ENCODE measurements at regions not wholly inside any gene's neighbourhood (a gene's known extent, or its start where the extent isn't known, plus 50 kb on each side); places are given as distances from the start of the nearest gene placed in this dataset.

GRCh38 chr12:107832441-107832840 is 57.9 kb downstream of the ASCL4 start:
- TF ChIP-seq, protein P1, sequence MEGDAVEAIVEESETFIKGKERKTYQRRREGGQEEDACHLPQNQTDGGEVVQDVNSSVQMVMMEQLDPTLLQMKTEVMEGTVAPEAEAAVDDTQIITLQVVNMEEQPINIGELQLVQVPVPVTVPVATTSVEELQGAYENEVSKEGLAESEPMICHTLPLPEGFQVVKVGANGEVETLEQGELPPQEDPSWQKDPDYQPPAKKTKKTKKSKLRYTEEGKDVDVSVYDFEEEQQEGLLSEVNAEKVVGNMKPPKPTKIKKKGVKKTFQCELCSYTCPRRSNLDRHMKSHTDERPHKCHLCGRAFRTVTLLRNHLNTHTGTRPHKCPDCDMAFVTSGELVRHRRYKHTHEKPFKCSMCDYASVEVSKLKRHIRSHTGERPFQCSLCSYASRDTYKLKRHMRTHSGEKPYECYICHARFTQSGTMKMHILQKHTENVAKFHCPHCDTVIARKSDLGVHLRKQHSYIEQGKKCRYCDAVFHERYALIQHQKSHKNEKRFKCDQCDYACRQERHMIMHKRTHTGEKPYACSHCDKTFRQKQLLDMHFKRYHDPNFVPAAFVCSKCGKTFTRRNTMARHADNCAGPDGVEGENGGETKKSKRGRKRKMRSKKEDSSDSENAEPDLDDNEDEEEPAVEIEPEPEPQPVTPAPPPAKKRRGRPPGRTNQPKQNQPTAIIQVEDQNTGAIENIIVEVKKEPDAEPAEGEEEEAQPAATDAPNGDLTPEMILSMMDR (IDR thresholded peaks at IDR 0.05) = no peak
- no peak for TF ChIP-seq POLR2A (IDR thresholded peaks at IDR 0.05)
